SK-N-SH treated with all-trans-retinoic acid at 6 μM for 48 hours (cell line): ENCODE measurements at regions not wholly inside any gene's neighbourhood (a gene's known extent, or its start where the extent isn't known, plus 50 kb on each side); places are given as distances from the start of the nearest gene placed in this dataset.

Experiments
- ARNTL ChIP-seq: fragments of 450-650 bp; formaldehyde crosslinking; IDR thresholded peaks from 2 replicates; pipeline ENCODE4 v1.5.0; 2020; ENCODE audit warnings: low read depth, mild to moderate bottlenecking, moderate library complexity, borderline replicate concordance
- BACH2 ChIP-seq: fragments of 250-450 bp; sonication (Bioruptor Pico); IDR thresholded peaks from 2 replicates; pipeline ENCODE4 v1.9.0; 2021; ENCODE audit warnings: mild to moderate bottlenecking, borderline replicate concordance
- PATZ1 ChIP-seq: fragments of 250-450 bp; sonication (Bioruptor Pico); IDR thresholded peaks from 2 replicates; pipeline ENCODE4 v1.8.0; 2020; ENCODE audit warnings: mild to moderate bottlenecking, moderate library complexity, borderline replicate concordance
- TOX ChIP-seq: fragments of 250-450 bp; sonication (Bioruptor Pico); IDR thresholded peaks from 2 replicates; pipeline ENCODE4 v1.8.0; 2021; ENCODE audit warnings: mild to moderate bottlenecking, moderate library complexity, borderline replicate concordance
- ZFP30 ChIP-seq: fragments of 450-650 bp; formaldehyde crosslinking; IDR thresholded peaks from 2 replicates; pipeline ENCODE4 v1.5.0; 2022; ENCODE audit warnings: mild to moderate bottlenecking, moderate library complexity
- ZNF70 ChIP-seq: fragments of 450-650 bp; formaldehyde crosslinking; IDR thresholded peaks from 2 replicates; pipeline ENCODE4 v1.5.0; 2020; ENCODE audit warnings: mild to moderate bottlenecking, moderate library complexity
- ZNF8 ChIP-seq: fragments of 450-650 bp; formaldehyde crosslinking; IDR thresholded peaks from 2 replicates; pipeline ENCODE4 v1.5.0; 2020; ENCODE audit warnings: mild to moderate bottlenecking, moderate library complexity
- TF ChIP-seq, protein P1 (sequence below): fragments of 250-450 bp; sonication (Bioruptor Pico); IDR thresholded peaks from 2 replicates; pipeline ENCODE4 v1.5.0; 2020; ENCODE audit warnings: mild to moderate bottlenecking, moderate library complexity

- TF ChIP-seq PATZ1 (CRISPR knock-in tag) (no peak), ARNTL (CRISPR knock-in tag) (no peak), ZFP30 (CRISPR knock-in tag) (no peak), TOX (CRISPR knock-in tag) (no peak), ZNF8 (no peak), ZNF70 (CRISPR knock-in tag) (no peak), BACH2 (CRISPR knock-in tag) (no peak)
- TF ChIP-seq, protein P1, sequence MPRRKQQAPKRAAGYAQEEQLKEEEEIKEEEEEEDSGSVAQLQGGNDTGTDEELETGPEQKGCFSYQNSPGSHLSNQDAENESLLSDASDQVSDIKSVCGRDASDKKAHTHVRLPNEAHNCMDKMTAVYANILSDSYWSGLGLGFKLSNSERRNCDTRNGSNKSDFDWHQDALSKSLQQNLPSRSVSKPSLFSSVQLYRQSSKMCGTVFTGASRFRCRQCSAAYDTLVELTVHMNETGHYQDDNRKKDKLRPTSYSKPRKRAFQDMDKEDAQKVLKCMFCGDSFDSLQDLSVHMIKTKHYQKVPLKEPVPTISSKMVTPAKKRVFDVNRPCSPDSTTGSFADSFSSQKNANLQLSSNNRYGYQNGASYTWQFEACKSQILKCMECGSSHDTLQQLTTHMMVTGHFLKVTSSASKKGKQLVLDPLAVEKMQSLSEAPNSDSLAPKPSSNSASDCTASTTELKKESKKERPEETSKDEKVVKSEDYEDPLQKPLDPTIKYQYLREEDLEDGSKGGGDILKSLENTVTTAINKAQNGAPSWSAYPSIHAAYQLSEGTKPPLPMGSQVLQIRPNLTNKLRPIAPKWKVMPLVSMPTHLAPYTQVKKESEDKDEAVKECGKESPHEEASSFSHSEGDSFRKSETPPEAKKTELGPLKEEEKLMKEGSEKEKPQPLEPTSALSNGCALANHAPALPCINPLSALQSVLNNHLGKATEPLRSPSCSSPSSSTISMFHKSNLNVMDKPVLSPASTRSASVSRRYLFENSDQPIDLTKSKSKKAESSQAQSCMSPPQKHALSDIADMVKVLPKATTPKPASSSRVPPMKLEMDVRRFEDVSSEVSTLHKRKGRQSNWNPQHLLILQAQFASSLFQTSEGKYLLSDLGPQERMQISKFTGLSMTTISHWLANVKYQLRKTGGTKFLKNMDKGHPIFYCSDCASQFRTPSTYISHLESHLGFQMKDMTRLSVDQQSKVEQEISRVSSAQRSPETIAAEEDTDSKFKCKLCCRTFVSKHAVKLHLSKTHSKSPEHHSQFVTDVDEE, result no peak
These were observed 210.4 kb downstream of the SPRY1 start for GRCh38 chr4:123606946-123607542.
